C1 segment of cervical spinal cord (tissue), 14 donors: ENCODE measurements at regions not wholly inside any gene's neighbourhood (a gene's known extent, or its start where the extent isn't known, plus 50 kb on each side); places are given as distances from the start of the nearest gene placed in this dataset.
A peak's percentile ranks its signal among the peaks of the same experiment; 100 is the strongest.
"Not testable (repeated sequence)": the region's sequence is repeated elsewhere in the genome, so short reads cannot be mapped to it uniquely, and the experiment has no call there.

Experiments used
- DNase-seq, 14 donors: peaks; one replicate each; lab custom pipeline; 2025; lab: John Stamatoyannopoulos, UW

DNA sequence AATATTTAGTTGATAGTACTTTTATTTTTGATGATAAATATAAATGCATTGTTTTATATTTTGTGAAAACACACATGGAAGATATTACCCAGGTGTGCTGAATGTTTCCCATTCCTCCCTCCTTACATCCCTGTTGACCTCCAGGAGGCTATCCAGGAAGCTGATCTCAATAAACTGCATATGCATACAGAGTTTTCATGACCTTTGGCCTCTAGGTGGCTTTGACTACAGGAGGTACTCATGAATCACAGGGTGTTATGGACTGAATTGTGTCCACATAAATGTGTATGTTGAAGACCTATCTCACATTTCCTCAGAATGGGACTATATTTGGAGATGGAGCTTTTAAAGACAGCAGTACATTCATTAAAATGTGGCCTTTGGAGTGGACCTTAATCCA lies 914.9 kb upstream of the NCAM2 start:
- DNase-seq = no peak

DNA sequence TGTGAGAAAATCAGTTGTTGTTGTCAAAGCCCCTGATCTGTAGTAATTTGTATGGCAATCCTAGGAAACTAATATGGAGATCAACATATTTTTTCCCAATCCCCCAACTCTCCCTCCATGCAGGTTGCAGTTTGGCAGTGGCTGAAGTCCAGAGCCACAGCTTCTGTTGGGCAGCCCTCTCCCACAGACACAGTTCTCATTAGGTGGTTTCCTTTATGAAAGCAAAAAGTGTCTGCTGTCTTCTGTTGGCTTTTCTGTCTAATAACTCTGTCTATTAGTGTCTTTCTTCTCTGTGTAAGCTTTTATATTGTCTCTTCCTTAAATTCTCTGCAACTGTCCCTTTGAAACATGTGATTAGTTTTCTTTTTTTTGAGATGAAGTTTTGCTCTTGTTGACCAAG lies 914.3 kb upstream of the NCAM2 start:
- no peak for DNase-seq

DNA sequence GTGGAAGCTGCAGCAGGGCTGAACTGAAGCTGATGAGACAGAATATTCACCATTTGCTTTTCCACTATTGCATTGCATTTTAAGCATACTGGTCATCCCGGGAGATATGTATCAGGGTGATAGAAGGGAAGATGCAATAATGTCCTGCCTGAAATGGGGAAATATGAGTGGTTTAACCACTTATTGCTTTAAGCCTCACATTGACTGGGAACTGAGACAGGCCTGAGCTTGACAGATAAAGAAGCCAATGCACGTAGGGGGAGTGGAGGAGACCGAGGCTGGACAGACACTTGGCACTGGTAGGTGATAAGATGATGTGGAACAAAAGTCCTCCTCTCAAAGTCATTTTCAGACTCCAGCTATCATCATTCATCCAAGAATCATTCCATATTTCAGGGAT lies 911.7 kb upstream of the NCAM2 start:
- no peak for DNase-seq

DNA sequence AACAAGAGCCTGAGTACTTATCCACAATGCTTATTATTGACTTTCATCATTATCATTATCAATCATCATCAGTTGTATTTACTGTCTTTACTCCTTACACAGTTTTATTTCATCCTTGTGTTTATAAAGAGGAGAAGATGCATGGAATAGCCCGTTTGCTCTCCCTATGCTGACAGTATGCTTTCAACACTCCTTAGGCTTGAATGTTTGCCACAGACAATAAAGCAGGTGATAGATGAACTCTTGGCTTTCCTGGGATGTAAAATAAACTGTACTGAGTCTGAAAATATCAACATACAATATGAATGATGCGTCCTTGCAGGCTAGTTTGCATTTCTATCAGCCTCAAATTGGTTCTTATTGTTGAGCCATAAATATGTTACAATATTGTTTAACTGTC lies 891.8 kb upstream of the NCAM2 start:
- DNase-seq = no peak

DNA sequence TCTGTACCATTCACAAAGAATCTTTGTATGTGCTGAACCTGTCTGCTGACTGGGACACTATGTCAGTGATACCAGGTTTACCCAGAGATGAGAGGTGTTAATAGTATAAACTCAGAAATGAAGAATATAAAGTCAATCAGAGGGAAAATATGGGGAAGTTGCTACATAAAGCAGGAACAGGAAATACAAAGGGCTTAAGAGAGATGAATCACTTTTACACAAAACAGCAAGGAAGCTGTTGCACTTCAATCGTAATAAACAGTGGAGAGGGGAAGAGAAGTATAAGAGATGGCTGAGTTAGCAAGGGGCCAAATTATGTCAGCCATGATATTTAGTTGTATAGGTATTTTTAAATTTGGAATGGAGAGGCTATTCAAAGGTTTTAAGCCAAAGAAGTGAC lies 890.2 kb upstream of the NCAM2 start:
- DNase-seq = no peak

DNA sequence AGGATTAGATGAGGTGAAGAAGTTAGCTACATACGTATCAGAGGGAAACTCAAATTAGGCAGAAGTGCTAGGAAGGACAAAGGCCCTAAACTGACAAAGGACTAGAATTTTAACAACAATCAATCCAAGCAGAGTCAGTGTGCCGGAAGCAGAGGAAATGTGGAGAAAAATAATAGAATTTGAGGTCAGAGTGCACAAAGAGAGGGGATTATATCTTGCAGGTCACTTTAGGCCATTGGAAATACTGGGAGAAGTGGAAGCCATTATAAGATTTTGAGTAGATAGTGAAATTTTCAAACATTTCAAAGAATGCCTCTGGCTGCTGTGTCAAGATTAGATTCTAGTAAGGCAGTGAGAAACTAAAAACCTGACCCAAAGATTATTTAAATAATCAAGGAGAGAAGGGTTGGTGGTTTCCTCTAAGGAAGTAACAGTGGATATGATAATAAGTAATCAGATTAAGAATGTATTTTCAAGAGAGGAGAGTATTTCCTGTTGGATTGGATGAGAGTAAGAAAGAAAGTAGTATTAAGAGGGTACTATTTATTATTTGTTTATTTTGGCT lies 889.2 kb upstream of the NCAM2 start:
- DNase-seq = no peak

DNA sequence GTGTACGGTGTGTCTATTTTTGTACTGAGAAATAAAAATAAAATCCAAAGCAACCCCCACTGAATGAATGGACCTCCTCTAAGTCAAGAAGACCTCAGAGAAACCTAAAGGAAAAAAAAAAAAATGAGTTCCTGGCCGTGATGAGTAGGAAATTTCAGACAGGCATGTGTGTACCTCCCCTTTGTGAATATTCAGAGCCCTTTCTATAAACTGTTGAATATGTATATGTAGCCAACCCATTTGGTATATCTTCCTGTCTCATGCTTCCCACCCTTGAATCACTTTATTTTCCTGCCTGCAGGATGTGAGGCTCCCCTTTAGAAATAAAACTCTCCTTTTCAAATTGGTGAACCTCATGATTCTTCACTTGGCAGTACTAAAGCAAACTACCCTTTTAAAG lies 887.8 kb upstream of the NCAM2 start:
- DNase-seq = no peak

DNA sequence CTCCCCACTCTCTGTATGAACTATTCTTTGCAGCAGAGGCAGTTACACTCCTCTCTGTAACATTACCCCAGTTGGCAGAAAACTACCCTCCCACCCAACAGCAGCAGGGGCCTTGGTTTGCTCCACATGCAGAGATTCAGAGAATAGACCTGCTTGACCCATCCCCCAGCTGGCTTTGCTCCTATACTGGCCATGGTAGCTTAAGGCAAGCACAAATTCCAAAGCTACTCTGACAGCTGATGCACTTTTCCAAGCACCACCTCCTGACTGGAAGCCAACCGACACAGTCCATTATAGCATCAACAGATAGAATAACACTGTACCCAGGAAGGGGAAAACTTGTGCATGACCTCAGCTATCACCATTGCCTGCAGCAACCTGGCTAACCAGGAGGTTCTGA lies 846.5 kb upstream of the NCAM2 start:
- no peak for DNase-seq

DNA sequence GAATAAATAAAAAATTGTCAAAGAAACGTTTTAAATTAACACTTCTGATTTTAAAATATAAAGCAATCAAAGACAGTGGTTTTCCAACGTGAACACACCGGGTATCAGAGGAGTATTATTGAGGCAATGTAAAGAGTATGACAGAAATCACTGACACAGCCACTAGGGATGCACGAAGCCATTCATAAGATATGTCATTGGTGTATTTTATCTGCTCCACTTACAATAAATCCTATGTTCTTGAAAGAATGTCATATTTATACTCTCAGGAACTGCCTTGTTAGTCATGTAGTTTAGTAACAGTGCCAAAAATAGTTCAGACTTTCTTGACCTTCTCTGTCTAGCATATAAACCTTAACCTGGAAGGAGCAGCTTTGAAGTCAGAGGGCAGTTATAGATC lies 835.0 kb upstream of the NCAM2 start:
- no peak for DNase-seq

DNA sequence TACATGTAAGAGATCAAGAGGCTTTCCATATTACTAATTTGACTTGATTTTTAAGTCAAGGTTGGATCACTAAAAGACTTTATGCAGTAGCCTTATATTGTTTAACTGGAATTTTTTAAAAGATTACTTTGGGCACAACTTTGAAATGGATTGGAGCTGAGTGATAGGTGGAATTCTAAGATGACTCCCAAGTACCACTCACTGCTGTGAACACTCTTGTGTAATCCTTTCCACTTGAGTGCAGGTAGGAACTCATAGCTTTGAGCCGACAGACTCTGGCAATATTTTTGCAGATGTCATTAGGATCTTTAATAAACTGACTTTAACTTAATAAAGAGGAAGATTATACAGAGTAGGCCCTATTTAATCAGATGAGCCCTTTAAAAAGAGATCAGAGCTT lies 831.1 kb upstream of the NCAM2 start:
- DNase-seq = no peak

DNA sequence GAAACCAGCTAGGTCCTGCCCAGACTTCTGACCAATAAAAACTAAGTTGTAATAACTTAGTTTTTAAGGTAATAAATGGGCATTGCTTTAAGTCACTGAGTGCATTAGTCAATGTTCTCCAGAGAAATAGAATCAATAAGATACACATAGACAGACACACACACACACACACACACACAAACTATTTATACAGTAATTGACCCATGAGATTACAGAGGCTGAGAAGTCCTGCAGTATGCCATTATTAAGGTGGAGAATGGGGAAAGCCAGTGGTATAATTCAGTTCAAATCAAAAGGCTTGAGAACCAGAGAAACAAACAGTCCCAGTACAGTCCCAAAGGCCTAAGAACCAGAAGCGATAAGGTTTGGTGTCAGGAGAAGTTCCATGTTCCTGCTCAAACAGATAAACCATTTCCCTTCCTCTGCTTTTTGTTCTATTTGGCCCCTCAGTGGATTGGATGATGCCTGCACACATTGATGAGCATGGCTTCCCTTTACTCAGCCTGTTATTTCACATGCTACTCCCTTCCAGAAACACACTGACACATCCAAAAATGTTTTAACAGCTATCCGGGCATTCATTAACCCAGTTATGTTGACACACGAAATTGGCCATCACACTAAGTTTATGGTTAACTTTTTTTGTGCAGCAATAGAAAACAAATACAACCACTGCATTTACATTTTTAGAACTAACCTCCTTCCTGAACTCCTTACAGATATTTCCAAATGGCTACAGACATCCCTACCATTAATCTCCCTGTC lies 828.2 kb upstream of the NCAM2 start:
- no peak for DNase-seq

DNA sequence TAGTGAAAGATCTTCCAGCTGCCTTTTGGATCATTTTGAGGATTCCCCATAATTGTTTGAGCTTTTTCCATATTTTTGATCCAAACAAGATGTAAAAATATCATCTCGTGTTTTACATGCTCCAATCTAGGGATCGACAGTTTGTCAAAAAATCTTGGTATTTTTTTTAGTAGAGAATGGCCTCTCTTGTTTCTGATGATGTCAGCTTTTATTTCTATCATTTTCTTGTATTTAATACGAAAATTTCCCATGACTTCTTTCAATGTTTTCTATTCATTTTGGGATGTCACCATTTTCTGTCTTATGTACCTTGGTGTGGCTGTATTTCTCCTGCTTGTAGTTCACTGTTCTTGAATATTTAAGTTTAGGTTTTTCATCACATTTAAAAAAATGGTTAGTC lies 812.0 kb upstream of the NCAM2 start:
- DNase-seq = no peak

DNA sequence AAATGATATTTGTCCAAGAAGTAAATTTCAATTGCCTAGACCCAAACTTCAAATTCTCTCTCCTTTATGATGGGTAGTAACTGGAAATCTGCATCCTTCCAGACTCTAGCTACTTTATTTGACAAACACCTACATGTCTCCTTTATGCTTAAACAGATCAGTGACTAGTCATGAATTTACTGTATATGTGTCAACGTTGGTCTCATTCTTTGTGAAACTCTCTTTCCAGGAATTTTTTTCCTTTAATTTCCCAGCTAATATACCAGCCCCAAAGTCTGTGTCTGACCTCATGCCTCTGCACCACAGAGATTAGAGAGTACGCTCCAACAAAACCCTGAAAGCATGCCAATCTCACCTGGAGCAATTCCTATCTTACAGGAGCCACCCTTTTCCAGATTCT lies 811.2 kb upstream of the NCAM2 start:
- no peak for DNase-seq

DNA sequence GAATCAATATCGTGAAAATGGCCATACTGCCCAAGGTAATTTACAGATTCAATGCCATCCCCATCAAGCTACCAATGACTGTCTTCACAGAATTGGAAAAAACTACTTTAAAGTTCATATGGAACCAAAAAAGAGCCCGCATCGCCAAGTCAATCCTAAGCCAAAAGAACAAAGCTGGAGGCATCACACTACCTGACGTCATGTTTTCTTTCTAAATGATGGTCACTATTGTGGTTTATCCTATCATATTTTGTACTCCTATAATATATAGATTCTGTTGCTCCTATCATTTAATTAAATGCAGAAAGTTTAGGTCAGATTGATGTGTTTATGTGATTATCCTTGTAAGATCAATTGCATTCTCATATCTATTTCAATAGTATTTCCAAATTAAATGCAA lies 796.9 kb upstream of the NCAM2 start:
- not testable (repeated sequence) for DNase-seq

DNA sequence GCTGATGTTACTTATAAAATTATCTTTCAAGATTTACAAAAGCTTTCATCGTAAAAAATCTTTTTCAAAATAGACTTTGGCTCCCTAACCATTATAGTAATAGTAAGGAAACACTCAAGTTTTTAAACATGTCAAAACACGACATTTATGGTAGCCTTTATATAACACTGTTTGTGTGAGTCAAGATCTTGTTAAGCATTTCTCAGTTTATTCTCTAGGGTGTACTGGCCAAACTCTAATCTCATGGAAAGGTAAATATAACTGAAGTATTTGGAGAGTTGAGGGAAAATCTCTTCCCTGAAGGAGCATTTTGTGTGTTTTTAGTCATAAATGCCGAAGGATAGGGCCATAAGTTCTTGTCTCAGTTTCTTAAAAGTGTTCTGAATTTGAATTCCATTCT lies 790.9 kb upstream of the NCAM2 start:
- no peak for DNase-seq

DNA sequence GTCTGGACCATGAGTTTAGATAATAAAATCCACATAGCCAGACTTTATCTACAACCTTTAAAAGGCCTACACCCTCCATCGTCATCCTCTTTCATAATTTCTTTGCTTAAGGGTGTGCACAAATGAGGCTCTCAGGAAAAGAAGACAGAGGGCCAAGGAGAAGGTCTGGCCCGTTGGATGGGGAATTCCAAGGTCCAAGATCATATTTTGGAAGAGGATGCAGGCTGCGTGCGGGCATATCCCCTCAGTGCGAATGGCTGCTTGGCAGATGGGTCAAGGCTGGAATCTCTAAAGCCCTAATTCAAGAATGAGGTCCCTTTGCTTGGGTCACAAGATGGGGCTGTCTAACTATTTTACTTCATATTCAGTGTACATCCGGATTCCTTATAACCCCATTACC lies 782.2 kb upstream of the NCAM2 start:
- DNase-seq = no peak

DNA sequence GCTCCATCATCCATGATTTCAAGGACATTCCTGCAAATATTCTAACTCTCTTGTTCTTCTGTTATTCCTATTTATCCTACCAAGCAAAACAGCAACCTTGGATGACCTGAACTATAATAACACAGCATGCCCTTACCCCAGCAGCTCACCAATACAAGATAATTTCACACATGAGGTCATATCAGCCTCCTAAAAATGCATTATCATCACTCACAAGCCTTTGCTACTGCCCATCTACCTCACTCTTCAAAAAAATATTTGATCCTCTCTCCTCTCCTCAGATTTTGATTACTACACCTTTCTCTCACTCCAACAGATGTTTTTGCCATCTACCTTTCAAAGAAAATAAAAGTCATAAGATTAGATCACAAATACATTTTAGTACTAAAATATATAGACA lies 777.6 kb upstream of the NCAM2 start:
- no peak for DNase-seq

DNA sequence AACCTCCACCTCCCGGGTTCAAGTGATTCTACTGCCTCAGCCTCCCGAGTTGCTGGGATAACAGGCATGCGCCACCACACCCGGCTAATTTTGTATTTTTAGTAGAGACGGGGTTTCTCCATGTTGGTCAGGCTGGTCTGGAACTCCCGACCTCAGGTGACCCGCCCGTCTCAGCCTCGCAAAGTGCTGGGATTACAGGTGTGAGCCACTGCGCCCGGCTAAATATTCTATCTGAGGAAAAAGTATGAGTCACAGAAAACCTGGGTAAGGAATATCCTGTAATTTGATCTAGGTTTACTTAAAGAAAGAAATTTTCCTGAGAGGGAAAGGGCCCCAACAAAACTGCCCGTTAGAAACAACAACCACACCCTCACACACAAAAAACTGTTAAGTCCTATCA lies 776.2 kb upstream of the NCAM2 start:
- not testable (repeated sequence) for DNase-seq

DNA sequence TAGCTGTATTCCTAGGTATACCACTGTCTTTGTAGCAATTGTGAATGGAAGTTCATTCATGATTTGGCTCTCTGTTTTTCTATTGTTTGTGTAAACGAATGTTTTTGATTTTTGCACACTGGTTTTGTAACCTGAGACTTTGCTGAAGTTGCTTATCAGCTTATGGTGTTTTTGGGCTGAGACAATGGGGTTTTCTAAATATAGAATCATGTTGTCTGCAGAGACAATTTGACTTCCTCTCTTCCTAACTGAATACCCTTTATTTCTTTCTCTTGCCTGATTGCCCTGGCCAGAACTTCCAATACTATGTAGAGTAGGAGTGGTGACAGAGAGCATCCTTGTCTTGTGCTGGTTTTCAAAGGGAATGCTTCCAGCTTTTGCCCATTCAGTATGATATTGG lies 761.6 kb upstream of the NCAM2 start:
- not testable (repeated sequence) for DNase-seq

DNA sequence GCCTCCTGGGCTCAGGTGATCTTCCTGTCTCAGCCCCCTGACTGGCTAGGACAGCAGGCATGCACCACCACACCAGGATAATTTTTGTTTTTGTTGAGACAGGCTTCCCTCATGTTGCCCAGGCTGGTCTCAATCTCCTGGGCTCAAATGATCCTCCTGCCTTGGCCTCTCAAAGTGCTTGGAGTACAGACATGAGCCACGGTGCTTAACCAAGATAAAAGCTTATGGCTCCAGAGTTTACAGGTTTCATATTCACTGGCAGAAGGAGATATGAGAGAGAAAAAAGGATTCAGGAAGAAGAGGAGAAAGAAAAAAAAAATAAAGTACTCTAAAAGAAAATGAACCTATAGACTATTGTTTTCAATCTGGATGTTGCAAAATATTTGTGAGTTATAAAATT lies 748.8 kb upstream of the NCAM2 start:
- no peak for DNase-seq

DNA sequence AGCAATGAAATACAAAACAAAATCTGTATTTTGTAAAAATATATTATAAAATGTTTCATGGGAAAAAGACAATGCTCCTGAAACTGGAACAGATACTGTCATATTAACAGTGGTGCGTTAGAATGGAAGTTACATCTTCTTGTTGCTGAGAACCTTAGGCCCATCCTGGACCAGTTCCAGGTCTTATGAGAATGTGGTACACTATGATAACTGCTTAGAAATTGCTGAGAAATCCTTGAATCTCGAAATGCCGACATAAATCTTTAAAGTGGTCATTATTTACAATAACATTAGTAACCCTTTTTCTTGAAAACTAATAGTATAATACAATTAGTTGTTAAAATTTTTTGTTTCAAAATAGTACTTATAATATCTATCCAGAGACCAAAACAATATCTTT lies 747.9 kb upstream of the NCAM2 start:
- DNase-seq = no peak

DNA sequence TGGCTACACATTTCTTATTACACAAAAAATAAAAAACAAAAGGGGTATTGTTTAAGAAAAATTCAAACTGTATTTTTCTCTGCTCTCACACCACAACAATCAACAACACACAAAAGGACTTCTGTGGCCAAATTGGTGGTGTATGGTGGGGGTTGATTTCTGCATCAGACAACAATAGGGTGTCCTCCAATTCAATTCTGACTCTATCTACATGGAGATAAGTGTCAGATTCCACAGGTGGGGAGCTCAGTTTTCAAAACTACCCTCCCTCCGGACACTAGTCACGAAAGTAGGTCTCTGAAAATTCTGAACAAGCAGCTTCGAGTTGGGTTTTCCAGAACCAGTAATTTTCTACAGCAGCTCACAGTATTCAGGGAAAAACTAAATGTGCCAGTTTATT lies 744.9 kb upstream of the NCAM2 start:
- DNase-seq = peak in 1 of 14 donors; percentile 15

DNA sequence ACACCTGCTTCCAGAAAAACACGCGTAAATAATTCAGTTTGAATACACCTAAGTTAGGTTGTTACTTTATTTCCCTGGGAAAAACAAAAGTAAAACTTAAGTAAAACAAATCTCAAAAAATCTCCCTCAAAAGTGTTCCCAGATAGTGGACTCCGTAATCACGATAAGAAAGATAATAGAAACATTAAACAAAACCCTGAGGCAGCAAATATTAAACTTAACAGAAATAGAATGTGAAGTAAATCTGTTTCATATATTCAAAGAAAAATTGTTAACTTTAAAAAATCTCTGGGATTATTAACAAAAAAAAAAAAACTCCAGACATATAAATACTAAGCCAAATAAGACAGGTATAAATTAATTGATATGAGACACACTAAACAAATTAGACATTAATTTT lies 743.2 kb upstream of the NCAM2 start:
- DNase-seq = no peak
